ENCODE measurements at regions not wholly inside any gene's neighbourhood (a gene's known extent, or its start where the extent isn't known, plus 50 kb on each side); places are given as distances from the start of the nearest gene placed in this dataset.
A peak's percentile ranks its signal among the peaks of the same experiment; 100 is the strongest.
"Not testable (repeated sequence)": the region's sequence is repeated elsewhere in the genome, so short reads cannot be mapped to it uniquely, and the experiment has no call there.

DNA sequence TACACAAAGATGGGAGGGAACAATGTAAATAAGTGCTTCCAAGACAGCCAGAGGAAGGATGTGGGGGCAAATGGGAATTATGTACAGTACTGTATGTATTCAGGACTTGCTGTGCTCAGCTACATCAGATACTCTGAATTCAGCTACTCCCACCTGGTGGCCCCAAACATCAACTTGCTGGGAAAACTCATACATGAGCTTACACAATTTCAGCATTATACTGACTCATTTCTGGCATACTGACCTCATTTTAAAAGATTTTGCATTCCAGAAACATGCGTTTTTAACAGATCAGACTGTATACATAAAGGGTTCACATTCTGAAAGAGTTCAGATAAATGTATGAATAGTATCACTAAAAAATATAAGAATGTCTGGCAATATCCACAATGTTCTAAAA lies 59.7 kb downstream of the GPX5 start:
- peak; percentile 44 to 50 for DNase-seq (ENCODE audit: low read depth in 2 of 2)

DNA sequence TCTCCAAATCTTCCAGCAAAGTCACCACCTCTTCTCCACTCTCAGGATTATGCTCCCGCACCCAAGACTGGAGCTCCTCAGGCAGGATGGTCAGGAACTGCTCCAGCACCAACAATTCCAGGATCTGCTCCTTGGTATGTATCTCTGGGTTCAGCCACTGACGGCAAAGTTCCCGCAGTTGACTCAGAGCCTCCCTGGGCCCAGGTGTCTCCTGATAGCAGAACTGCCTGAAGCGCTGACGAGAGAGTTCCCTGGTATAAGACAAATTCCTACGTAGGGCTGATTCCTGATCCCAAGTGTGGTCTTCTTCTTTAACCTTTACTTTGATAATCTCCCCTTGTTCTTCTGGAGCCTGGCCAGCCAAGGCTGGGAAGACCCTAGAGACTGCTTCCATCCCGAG lies 60.6 kb downstream of the GPX5 start:
- DNase-seq (ENCODE audit: low read depth in 2 of 2): no peak

DNA sequence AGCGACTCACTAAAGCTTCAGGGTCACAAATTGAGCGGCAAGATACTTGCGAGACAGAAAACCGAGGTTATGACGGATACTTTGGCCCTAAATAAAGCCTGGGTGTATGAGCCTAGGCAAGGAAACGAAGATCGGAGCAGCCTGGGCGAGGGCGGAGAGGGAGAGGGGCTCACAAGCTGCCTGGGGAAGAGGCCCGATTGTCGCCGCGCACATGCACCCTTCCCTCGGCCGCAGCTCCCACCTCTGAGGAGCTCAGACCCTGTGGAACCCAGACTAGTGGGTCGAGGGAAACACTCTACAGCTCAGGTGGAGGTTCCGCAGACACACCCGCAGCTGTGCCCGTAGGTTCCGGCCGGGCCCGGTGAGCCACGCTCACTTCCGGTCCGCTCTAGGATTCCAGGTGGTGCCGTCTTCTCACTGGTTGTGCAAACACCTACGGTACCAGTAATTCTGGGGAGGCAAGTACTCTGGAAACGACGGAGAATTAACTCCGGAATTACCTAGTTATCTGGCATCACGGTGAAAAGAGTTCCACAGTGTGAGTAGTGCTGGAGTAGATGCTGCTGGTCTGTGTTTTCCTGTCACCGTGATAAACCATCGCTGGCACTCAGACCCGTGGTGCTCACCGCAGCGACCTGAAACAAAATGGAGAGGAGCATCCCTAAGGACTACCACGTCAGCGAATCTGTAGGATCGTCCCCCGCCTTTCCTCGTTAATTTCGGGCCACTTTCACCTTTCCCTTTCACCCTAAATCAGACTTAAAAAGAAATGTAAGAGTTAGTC lies 61.5 kb downstream of the GPX5 start:
- DNase-seq (ENCODE audit: low read depth in 2 of 2): no peak

DNA sequence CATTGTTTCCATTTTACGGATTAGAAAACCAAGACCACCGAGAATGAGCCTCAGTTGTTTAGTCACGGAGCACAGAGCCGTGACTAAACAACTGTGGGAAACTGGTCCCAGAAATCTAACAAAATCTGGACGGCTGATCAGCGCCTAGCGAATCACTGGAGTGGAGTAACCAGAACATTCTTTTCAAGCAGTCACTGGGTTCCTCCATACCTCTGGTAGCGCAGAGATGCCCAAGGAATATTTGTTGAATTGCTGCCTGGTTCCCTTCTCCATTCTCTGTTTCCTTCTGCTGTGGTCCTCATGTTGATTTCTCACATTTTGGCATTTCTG lies 62.0 kb downstream of the GPX5 start:
- no peak for DNase-seq (ENCODE audit: low read depth in 2 of 2)

DNA sequence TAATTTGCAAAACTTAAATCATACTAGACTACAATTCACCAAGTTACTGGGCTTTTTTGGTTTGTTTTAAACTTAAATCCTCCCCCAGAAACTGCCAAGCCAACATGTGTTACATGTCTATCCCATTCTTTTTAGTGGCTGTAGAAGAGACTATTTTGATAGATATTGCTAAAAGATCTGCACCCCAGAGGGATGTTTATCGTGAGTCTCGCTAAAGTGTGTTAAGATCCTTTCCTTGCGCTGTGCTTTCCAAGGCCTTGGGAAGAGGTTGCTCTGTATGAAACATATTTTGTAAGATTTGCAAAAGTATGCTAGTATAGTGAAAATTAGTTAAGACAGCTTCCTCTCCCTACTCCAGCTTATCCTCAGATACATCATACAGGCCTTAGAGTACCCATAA lies 63.0 kb downstream of the GPX5 start:
- DNase-seq (ENCODE audit: low read depth in 2 of 2): no peak

DNA sequence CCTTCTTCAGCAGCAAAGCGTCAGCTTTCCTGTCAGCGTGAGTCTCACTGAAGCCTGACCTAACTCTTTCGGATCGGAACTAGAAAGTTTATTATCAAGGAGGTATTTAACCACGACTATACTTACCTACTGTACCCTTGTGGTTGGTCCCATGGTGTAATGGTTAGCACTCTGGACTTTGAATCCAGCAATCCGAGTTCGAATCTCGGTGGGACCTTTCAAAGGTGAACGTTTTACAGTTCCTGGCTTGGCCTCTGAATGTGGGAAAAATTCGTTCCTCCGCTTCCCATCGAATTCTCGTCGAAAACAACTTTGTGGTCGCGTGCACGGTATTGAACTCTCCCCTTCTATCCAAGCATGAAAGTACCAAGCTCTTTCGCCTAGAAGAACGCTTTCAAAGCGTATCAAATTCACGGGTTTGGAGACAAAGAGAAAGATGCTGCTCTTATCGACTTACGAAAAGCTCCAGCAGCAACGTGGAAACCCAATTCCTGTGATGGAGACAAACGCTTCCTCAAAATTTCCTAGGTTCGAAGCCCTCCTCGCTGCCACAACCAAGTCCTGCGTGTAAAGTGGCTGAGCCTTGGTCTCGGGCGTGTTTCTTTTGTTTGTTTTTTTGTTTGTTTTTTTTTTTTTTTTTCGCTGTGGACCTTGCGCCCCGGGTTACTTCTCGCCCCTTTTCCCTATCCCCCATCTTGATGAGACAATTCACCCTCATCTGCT lies 63.7 kb downstream of the GPX5 start:
- peak; percentile 90 for DNase-seq (ENCODE audit: low read depth in 2 of 2)

DNA sequence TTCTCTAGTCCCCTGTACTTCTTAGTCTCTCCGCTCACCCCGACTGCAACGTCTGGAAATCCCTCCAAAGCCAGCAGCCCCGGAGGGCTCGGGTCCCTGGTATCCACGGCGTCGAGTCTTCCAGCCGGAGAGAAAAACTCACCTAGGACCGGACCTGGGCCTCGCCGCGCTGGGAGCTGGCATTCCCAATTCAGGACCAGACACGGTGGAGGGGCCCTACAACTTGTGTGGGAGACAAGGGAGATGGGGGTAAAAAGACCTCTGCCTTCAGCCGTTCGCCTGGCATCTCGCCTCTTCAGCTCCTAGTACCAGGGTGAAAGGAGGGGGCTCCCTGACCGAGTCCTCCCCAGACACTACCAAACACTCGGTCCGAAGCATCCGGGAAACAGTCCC lies 64.3 kb downstream of the GPX5 start:
- no peak for DNase-seq (ENCODE audit: low read depth in 2 of 2)

DNA sequence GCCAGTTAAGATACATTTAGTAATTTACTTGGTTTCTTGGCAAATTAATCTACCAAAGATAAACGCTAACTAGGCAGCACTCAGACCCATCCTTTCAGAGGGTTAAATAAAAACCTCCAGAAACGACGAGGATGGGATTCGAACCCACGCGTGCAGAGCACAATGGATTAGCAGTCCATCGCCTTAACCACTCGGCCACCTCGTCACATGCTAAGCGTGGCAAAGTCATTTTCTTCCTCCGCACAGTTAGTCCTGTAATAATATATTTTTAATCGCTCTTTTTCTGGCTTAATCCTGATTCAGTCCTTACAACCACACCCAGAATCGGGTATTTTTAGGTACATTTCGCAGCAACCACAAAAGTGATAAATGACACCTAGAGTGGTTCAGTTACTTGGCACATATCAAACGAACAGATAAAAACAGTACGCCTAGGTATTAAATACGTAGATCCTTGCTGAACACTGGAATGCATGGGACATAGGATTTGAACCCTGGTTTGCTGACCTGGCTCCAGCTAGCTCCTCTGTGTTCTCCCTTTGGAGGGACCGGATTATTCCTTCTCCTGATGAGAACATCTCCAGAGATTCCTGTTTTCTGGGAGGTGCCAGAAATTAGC lies 71.6 kb downstream of the GPX5 start:
- no peak for DNase-seq (ENCODE audit: low read depth in 2 of 2)

DNA sequence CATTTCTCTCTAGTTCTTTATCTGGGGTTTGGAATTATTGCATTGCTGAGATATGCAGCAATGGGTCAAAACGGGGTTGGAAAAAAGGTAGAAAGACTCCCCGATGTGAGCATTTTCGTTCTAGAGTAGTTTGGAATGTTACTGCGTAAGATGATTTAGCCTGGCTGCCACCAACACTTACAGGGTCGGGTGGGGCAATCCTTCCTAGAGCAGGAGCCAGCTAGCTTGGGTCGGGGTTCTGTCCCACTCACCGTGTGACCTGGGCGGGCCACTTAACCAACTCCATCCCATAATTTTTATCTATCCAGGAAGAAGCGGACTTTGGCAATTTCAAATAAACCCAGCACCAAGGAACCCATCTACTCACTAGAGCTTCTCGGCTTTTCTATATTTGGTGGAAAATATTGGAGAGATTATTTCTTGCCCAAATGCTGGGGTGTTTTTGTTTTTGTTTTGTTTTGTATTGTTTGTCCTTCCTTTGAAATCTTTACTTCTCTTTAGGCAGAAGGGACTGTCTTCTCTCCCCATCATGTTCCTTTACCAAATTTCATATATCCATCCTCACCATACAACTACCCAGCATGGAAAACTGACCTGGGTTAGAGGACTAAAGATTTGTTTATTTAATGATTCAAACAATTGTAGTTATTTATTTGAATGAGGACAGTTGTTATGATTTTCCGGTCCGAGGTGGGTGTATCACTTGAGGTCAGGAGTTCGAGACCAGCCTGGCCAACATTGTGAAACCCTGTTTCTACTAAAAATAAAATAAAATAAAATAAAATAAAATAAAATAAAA lies 72.4 kb downstream of the GPX5 start:
- no peak for DNase-seq (ENCODE audit: low read depth in 2 of 2)

DNA sequence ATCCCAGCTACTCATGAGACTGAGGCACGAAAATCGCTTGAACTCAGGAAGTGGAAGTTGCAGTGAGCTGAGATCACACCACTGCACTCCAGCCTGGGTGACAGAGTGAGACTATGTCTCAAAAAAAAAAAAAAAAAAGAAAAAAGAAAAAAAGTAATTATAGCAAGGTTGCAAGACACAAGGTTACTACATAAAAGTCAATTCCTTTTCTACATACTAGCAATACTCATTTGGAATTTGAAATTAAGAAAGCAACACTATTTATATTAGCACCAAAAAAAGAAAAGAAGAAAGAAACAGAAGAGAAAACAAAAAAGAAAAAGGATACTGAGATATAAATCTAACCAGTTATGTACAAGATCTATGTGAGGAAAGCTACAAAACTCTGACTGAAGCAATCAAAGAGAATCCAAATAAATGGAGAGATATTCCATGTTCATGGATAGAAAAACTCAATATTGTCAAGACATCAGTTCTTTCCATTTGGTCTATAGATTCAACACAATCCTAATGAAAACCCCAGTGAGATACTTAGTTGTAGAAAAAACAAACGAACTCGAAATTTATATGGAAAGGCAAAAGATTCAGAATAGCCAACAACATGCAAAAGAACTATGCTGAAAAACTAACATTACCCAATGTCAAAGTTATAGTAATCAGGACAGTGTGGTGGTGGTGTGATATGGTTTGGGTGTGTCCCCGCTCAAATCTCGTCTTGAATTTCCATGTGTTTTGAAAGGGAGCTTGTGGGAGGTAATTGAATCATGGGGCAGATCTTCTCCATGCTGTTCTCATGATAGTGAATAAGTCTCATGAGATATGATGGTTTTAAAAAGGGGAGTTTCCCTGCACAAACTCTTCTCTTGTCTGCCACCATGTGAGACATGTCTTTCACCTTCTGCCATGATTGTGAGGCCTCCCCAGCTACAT lies 73.3 kb downstream of the GPX5 start:
- no peak for DNase-seq (ENCODE audit: low read depth in 2 of 2)

DNA sequence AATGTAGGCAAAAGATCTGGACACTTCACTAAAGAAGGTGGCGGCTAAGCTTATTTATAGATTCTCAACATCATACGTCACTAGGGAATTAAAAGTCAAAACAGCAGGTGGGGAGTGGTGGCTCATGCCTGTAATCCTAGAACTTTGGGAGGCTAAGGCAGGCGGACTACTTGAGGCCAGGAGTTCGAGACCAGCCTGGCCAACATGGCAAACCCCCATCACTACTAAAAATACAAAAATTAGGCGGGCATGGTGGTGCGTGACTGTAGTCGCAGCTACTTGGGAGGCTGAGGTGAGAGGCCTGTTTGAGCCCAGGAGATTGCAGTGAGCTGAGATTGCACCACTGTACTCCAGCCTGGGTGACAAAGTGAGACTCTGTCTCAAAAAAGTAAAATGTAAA lies 74.6 kb downstream of the GPX5 start:
- DNase-seq (ENCODE audit: low read depth in 2 of 2): no peak

DNA sequence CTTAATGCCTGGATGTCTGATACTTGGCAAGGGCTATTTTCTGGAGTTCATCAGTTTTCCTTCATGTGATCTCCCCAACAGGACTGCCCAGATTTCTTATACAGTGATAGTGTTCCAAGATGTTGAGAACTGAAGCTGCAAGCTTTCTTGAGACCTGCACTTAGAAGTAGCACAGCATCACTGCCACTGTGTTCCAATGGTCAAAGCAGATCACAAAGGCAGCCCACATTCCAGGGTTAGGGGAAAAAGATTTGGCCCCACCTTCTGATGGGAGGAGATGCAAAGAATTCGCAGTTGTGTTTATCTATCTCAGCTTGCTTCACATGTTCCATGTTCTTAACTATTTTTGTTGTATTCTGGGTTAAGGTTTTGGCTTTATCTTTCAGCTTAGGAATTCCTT lies 78.2 kb downstream of the GPX5 start:
- DNase-seq (ENCODE audit: low read depth in 2 of 2): no peak

DNA sequence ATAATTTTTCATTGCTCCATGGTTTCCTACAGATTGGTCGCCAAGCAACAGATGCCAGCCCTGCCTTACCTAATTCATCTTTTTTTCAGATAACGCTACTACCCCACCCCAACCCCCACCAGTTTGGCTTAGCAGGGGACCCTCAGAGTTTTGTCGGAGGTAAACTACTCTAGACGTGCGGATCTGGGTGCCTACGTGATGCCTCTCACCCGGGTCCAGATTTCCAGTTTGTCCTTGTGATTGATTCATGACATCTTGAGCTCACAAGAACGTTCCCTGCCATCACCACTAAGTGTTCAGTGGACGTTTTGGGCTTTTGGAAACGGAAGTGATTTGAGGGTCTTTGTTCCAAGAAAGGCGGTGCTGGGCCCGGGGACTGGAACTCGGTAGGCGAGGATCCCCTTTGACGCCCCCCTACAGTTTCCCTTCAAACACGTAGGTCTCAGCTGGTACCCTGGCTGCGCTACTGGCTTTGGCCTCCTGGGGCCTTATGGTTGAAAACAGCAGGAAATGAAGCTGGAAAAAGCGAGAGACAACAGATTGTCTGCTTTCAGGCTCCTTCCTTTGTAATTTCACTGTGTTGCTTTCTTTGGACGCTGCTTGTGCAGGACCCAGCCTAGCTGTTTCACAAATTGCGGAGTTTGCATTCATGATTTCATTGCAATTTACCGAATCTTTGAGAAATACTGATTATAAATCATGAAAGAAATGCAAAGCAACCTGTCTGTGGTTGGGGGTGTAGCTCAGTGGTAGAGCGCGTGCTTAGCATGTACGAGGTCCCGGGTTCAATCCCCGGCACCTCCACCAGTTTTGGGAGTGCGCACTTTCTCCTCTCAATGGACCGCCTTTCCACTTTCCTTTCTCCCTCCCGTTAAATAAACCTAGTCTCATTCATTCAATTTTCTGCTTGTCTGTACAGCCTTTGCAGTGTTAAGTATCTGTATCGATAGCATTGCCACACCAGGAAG lies 81.0 kb downstream of the GPX5 start:
- peak; percentile 48 to 60 for DNase-seq (ENCODE audit: low read depth in 2 of 2)

DNA sequence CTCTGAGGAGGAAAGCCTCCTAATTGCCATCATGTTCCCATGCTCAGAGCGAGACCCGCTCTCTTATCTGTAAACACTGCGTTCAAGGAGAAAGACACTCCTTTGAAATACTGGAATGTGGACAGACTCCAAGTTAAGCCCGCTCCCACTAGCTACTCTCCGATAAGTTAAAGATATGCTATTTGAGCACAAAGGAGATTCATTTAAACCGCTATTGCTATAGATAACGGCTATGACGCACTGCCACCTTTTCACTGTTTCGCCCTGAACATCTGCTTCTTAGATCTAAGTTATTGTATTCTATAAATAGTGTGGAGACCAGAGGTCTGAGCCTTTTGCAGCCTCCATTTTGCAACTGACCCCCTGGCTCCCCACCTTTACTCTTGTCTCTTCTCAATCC lies 82.3 kb downstream of the GPX5 start:
- no peak for DNase-seq (ENCODE audit: low read depth in 2 of 2)

DNA sequence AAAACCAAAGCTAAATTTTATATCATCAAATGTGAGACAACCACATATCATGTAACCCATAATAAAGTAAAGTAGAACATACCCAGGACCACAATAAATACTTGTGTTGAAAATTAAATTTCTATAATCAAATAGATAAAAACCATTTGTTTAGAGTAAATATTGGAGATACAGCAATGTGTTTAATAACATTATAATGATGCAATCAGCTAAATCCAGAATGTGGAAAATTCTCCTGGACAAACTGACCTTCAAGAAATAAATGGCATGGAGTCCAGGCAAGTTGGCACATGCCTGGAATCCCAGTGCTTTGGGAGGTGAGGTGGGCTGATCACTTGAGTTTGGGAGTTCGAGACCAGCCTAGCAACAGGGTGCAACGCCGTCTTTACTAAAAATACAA lies 84.0 kb downstream of the GPX5 start:
- no peak for DNase-seq (ENCODE audit: low read depth in 2 of 2)

DNA sequence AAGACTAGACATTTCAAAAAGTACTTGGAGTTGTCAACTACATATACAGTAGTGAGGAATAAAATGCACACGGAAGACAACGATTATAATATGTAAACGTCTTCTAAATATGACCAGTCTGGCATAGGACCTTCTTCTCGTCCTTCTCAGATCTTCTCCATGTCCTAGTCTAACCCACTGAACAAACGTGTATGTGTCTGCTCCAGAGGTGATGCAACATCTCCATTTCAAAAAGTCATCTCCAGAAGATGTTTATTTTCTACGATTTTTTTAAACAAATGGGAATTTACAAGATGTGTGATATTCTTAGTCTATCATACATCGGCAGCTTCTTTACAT lies 89.9 kb downstream of the GPX5 start:
- no peak for DNase-seq (ENCODE audit: low read depth in 2 of 2)

DNA sequence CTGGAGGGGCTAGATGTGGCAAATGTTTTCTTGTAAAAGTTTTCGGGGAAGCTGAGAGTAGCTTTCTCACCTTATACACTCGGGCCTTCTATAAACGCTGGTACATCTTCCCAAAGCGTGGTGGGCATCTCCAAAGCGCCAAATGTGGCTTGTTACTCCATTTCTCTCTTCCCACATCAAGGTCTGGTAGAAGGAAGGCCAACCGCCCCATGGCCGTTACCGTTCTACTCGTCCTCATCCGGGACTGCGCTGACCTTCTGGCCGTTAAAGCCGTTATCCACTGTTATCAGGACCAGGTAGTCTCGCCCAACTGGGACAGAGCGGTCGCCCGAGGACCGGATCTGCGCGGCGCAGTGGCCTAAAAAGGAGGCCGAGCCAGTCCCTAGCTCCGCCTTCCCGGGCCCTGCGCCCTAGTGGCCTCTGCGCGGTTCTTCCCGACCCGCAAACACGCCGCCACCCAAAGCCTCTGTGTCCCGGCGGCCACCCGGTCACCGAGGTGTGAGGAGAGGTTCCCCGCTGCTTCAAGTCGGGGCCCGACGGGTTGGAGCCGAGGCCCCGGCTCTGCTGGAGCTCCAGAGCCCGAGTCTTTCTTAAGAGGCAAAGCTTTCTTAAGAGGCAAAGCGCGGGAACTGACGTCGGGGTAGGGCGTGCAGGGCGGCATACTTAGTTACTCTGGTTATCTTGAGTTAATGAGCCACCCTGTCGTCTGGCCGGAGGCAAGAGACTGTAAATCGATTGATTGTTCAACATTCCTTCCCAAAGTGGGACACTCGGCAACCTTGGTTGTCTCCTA lies 90.5 kb downstream of the GPX5 start:
- no peak for DNase-seq (ENCODE audit: low read depth in 2 of 2)

DNA sequence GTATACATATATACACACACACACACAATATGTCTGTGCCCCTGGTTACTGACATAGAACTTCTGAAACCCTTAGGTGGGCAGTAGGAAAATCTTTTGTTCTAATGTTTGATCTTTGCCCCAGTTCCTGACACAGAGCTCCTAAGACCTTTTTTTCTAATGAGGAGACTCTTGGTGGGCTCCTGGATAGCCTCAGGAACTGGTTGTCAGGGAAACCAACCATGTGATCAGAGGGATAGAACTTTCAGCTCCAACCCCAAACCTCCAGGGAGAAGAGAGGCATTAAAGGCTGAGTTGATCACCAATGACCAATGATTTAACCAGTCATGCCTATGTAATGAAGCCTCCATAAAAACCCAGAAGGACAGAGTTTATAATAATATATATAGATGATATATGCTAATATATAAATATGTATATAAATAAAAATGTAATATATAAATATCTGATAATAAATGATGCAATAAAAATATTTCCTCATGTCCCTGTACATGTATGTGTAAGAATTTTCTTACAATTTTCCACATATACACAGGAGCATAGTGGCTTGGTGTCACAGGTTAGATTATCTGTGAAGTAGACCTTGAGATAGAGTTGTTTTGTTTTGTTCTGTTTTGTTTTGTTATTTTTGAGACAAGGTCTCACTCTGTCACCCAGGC lies 93.3 kb downstream of the GPX5 start:
- no peak for DNase-seq (ENCODE audit: low read depth in 2 of 2)

DNA sequence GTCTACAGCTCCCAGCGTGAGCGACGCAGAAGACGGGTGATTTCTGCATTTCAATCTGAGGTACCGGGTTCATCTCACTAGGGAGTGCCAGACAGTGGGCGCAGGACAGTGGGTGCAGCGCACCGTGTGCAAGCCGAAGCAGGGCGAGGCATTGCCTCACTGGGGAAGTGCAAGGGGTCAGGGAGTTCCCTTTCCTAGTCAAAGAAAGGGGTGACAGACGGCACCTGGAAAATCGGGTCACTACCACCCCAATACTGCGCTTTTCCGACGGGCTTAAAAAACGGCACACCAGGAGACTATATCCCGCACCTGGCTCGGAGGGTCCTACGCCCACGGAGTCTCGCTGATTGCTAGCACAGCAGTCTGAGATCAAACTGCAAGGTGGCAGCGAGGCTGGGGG lies 95.6 kb downstream of the GPX5 start:
- not testable (repeated sequence) for DNase-seq (ENCODE audit: low read depth in 2 of 2)

Data from fibroblast of skin of left biceps (primary cell).